NCI-H345 (cell line): ENCODE measurements at regions not wholly inside any gene's neighbourhood (a gene's known extent, or its start where the extent isn't known, plus 50 kb on each side); places are given as distances from the start of the nearest gene placed in this dataset.
"Not testable (repeated sequence)": the region's sequence is repeated elsewhere in the genome, so short reads cannot be mapped to it uniquely, and the experiment has no call there.

ENCODE experiments used
- DNase-seq: peaks from one replicate; lab custom pipeline; 2025; lab: John Stamatoyannopoulos, UW

GRCh38 chr5:94102849-94103248 lies 361.4 kb upstream of the POU5F2 start:
- DNase-seq, result no peak

GRCh38 chr5:94097384-94097783 lies 356.0 kb upstream of the POU5F2 start:
- not testable (repeated sequence) for DNase-seq

GRCh38 chr5:94094793-94095441 lies 353.5 kb upstream of the POU5F2 start:
- DNase-seq, result no peak

GRCh38 chr5:94093300-94093699 lies 351.9 kb upstream of the POU5F2 start:
- DNase-seq, result no peak

GRCh38 chr5:94086635-94087034 lies 345.2 kb upstream of the POU5F2 start:
- not testable (repeated sequence) for DNase-seq

GRCh38 chr5:94086194-94086593 lies 344.8 kb upstream of the POU5F2 start:
- DNase-seq, result no peak

GRCh38 chr5:94082405-94082804 lies 341.0 kb upstream of the POU5F2 start:
- no peak for DNase-seq

GRCh38 chr5:94081088-94081487 lies 339.7 kb upstream of the POU5F2 start:
- DNase-seq, result no peak

- no peak for DNase-seq
Observed at GRCh38 chr5:94080390-94080789, 339.0 kb upstream of the POU5F2 start.

GRCh38 chr5:94072116-94072515 lies 330.7 kb upstream of the POU5F2 start:
- no peak for DNase-seq

- DNase-seq, result no peak
Observed at GRCh38 chr5:94066437-94067207, 325.2 kb upstream of the POU5F2 start.

- no peak for DNase-seq
Observed at GRCh38 chr5:94064025-94064424, 322.6 kb upstream of the POU5F2 start.

GRCh38 chr5:94057655-94058054 lies 316.3 kb upstream of the POU5F2 start:
- no peak for DNase-seq

GRCh38 chr5:94057217-94057616 lies 315.8 kb upstream of the POU5F2 start:
- DNase-seq, result no peak

- DNase-seq, result not testable (repeated sequence)
Observed at GRCh38 chr5:94049307-94049922, 308.0 kb upstream of the POU5F2 start.

- DNase-seq, result no peak
Observed at GRCh38 chr5:94045839-94046782, 304.7 kb upstream of the POU5F2 start.

- no peak for DNase-seq
Observed at GRCh38 chr5:94043311-94043710, 301.9 kb upstream of the POU5F2 start.

- no peak for DNase-seq
Observed at GRCh38 chr5:94040591-94041148, 299.3 kb upstream of the POU5F2 start.

GRCh38 chr5:94039101-94039500 lies 297.7 kb upstream of the POU5F2 start:
- no peak for DNase-seq

GRCh38 chr5:94031631-94032030 lies 290.2 kb upstream of the POU5F2 start:
- no peak for DNase-seq

- no peak for DNase-seq
Observed at GRCh38 chr5:94028001-94028400, 286.6 kb upstream of the POU5F2 start.

GRCh38 chr5:94027145-94027544 lies 285.7 kb upstream of the POU5F2 start:
- DNase-seq, result no peak
